HG03064 (cell line): ENCODE measurements at regions not wholly inside any gene's neighbourhood (a gene's known extent, or its start where the extent isn't known, plus 50 kb on each side); places are given as distances from the start of the nearest gene placed in this dataset.
"Not testable (repeated sequence)": the region's sequence is repeated elsewhere in the genome, so short reads cannot be mapped to it uniquely, and the experiment has no call there.

ENCODE experiments used
- ATAC-seq: cut with Tn5 transposase; IDR thresholded peaks from one replicate; pipeline ENCODE4 v1.9.1; 2021; ENCODE audit warnings: low read depth; ENCODE audit not compliant: unreplicated experiment

DNA sequence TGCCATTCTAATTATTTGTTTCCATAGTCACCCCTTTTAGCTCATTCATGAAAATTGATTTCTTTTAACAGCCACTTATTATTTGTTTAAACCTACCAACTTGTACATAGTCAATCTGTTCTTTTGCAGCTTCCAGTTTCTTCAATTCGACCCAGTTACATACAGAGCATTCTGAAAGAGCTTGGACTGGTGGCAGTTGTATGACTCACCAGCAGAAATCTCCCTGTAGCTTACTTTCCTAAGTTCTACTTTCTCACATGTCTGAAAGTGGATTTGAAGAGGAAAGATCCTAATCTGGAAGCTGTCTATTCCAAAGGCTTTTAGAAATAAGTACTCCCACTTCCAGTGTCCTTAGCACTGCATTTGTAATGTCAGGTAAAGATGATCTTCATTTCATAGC is 447.9 kb downstream of the HTR1B start:
- ATAC-seq, result no peak

DNA sequence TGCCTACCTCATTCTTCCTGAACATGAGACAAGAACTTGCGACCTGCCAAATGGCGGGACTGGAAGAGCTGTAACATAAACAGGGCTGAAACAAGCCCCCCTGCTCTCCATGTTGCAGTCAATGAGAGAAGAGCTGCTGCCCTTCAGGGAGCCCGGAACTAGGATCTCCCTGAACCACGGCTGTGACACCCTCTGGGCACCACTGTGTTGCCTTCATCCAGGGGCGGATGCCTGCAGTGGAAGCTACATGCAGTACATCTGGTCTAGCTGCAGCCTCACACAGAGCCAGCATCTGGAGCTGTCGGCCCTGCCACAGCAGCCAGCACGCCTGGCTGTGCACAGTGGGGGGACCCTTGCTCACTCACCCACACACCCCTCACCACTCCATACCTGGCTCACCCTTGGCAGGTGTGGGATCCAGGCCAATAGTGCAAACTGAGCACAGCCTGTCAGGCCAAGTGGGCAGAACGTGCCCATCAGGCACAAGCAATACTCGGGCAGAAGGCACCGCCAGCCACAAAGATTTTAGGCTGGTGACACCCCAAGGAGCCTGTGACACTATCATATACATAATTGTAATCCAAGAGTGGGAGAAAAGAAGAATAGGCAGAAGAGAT is 451.3 kb downstream of the HTR1B start:
- ATAC-seq, result no peak

DNA sequence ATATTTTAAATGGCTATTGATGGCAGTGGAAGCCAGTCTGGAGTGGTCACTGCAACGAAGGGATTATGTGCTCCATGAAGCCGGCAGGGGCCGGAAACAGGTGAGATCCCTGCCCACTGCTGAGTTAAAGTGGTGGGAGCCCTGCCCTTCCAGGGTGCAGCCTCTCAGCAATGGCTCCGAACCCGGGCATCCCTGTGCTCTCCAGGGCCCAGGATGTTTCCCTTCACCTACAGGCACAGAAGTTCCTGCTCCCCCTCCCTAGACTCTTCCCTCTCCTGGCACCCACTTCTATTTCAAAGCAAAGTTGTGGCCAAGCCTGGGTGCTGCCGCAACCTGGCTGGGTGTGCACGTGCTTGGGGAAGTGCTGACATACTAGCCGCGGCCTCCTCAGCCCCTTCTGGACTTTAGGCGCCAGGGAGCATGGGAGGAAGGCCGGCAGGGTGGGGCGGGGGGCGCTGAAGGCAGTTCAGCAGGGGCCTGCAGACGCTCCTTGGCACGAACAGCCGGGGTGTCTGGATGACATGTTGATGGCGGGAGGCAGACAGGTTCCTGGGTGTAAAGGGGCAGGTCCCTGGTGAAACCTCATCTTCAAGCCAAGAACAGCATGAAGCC is 452.3 kb downstream of the HTR1B start:
- ATAC-seq, result no peak

DNA sequence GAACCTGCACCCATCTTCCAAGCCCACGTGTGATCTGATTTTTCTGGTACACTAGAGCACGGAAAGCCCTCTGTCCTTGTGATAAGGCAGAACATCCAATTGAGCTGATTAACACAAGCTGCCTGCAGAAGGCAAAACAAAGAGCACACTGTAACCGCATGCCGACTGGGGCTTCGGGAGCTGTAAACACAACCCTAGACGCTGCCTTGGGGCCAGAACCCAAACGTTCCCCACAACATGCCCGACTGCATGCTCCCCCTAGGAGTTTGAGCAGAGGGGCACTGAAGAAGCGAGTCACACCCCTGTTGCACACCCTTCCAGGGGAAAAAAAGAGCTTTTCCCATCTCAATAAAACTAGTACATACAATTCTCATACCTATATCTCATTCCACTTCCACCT is 470.7 kb downstream of the HTR1B start:
- ATAC-seq, result no peak

DNA sequence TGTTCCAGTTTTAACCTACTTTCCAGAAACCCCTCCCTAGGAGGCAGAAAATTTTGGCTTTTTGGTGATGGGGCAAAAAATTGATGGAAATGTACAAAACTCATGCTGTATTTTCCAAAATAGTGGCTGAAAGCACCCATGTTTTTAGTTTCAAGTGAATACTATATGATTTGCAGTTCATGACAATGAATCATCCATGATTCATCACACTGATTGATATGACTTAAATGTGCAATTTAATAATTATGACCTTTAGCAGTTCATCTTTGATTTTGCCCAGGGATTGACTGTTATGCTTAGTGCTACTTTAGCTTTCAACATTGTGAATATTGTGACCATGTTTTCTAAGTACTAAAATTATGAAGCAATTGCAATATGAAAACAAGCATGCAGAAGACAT is 478.7 kb downstream of the HTR1B start:
- no peak for ATAC-seq

DNA sequence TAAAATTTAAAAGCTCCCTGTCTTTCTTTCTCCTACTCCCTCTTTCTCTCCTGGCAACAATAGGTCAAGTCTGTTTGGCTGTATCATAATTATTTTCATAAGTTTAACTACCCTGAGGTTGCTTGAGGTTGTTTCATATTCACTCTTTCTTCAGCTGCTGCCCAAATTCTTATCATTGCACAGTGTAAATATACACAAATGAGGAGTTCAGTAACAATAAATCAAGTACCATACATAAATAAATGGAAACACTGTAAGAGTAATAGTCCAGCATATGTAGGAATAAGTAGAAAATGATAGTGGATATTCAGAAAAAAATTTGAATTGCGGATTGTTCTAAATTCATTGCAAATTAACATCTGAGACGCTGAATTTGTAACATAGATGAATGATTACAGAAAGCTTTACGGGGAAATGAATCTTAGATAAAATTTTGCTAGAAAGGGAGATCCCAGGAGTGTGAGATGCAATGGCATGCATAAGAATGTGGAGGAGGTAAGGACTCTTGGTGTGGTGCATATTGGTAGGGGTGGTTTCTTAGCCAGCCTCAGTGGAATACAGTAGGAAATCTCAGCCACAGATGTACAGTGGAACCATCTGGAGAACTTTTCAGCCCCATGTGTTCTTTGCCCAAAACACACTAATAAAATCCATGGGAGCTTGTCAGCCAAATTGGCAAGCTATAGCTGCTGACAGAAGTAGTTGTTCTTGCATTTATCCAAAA is 480.7 kb downstream of the HTR1B start:
- no peak for ATAC-seq

DNA sequence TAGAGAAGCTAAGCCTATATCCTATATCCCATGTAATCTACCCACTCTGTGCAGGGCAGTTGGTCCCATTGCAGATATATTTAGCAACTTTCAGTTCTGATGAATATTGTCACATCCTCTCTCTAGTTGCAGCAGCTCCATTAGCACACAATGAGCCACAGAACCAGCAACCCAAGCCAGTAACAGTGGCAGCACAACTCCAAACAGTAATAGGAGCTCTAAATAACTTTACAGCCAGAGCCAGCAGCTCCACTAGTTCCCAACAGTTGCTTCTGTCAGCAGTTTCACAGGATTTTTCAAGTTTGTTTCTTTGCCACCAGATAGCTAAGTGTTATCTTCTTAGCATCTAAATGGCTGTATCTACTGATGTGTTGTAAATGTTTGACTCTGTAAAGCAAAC is 490.8 kb downstream of the HTR1B start:
- no peak for ATAC-seq

DNA sequence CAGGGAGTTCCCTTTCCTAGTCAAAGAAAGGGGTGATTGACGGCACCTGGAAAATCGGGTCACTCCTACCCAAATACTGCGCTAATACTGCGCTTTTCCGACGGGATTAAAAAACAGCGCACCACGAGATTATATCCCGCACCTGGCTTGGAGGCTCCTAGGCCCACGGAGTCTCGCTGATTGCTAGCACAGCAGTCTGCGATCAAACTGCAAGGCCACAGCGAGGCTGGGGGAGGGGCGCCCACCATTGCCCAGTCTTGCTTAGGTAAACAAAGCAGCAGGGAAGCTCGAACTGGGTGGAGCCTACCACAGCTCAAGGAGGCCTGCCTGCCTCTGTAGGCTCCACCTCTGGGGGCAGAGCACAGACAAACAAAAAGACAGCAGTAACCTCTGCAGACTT is 504.1 kb downstream of the HTR1B start:
- not testable (repeated sequence) for ATAC-seq

DNA sequence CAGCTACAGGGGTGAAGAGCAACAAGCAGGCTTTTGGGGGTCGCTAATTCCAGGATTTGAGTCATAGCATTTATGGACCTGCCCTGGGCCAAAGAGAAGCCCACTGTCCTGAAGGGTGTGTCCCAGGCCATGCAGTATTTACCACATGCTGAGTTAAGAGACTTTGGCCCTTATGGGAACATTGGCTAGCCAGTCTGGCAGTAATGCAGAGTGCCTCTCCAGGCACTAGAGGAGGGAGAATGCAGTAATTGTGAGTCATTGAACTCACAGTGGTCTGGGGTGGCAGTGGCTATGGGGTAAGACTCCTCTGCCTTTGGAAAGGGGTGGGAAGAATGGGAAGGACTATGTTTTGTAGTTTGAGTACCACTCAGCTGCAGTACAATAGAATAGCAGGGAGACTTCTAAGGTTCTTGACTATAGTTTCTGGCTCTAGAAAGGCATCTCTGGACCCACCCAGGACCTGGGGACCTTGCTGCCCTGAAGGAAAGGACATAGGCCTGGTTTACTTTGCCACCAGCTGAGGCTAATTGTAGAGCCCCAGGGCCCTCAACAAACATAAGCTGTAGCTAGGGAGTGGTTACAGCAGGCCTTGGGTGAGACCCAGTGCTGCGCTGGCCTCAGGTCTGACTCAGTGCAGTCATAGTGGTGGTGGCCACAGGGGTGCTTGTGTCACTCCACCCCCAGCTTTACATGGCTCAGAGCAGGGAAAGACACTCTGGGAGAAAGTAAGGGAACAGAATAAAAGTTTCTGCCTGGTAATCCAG is 520.9 kb downstream of the HTR1B start:
- no peak for ATAC-seq

DNA sequence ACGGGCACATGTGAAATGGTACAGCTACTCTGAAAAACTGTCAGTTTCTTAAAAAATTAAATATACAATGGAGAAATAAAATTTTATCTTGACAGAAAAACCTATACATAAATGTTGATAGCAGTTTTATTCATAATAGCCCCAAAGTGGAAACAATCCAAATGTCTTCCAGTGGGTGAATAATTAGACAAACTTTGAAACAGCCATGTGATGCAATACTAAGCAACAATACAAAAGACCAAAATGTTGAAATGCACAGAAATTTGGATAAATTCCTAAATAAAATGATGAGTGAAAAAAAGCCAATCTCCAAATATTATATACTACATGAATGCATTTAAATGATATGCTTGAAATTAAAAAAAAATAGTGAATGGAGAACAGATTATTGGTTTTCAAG is 523.1 kb downstream of the HTR1B start:
- no peak for ATAC-seq

DNA sequence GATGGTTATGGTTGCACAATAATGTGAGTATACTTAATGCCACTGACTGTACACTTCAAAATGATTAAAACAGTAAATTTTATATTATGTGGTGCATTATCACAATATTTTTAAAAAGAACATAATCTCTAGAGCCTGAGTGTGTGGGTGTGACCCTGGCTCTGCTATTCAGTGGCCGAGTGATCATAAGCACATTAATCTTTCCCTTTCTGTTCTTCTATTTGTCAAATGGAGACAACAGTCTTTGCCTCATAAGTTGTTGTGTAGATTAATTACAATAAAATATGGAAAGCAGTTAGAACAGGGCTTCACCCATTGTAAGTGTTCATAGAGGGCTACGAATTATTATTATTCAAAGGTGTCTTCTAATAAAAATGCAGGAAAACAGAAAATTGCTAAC is 548.6 kb downstream of the HTR1B start:
- ATAC-seq, result no peak

DNA sequence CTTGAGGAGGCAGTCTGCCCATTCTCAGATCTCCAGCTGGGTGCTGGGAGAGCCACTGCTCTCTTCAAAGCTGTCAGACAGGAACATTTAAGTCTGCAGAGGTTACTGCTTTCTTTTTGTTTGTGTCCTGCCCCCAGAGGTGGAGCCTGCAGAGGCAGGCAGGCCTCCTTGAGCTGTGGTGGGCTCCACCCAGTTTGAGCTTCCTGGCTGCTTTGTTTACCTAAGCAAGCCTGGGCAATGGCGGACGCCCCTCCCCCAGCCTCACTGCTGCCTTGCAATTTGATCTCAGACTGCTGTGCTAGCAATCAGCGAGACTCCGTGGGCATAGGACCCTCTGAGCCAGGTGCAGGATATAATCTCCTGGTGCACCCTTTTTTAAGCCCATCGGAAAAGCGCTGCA is 557.8 kb downstream of the HTR1B start:
- not testable (repeated sequence) for ATAC-seq

DNA sequence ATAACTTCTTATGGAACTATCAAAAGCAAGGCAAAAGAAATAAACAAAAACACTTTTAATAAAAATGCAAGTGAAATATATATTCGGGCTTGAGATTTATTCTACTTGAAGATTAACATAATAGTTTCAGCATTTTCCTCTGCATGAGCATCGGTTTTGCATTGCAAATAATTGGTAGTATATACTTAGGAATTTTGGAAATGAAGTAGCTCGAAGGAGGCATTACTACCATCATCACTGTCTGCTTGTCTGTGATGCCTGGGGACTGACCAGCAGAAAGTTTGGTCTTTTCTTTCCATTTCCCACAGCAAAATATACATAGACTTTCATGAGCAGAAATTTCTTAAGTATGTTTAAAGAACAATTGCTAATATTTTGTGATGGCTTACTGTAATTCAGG is 570.7 kb downstream of the HTR1B start:
- no peak for ATAC-seq

DNA sequence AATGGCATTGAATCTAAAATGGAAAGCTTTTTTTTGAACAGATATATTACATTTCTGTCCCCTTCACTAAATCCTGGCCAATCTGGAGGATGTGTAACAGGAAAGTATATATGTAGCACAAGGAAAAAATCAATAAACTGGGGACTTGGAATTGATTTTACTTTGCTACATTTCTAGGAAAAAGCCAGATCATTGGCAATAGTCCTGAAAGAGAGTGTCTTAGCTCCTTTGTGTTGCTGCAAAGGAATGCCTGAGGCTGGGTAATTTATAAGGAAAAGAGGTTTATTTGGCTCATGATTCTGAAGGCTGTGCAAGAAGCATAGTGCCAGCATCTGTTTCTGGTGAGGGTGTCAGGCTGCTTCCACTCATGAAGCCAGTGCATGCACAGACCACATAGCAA is 574.9 kb downstream of the HTR1B start:
- ATAC-seq, result no peak

DNA sequence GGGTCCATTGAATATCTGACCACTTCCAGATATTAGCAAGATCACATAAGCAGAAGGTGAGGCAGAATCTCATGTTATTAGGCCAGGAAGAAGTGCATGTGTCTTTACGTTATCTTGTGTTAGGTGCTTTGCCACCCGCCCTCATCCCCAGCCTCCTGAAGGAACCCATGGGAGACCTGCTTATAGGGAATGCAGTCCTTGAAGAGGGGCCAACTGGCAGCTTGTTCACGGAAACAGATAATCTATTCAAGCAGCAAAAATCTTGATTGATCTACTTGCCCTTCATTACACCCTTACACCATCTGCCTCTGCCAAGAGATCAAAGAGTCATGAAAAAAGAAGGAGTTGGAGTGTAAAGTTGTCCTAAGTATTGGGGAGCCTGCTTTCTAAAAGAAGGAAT is 576.4 kb downstream of the HTR1B start:
- no peak for ATAC-seq

DNA sequence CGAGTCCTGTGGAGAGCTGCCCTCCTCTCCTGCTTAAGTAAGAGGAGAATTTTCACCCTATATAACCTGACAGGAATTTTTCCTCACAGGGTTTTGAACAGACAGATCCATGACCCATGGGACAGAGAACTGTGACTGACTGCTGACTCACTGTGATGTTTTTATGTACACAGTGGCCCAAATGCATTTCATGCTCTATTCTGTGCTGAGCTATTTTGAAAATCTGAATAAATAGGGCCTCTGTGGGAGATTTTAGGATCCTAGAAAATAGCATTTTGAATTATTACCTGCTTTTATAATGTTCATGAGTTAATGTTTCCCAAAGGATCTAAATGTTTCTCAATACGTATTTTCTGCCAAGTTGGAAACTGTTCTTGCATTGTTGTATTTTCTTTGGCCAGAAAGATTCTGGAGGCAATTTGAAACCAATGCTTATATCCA is 577.4 kb downstream of the HTR1B start:
- ATAC-seq, result no peak

DNA sequence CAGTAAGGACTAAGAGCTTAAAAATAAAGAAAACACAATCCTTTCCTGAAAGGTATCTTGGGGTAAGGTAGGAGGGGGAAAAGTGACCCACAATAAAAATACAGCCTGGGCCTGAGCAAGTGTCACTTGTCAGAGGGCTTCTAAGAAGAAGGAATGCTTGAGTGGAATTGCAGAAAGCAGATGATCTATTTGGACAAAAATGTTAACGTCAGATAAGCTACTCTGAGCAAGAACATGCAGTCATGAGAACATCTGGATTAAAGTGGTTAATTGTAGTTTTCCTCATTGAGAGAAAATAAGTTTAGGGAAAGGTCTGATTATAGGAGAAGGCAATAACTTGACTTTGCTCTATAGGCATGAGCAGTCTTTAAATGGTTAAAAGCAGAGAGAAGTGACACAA is 581.9 kb downstream of the HTR1B start:
- no peak for ATAC-seq

DNA sequence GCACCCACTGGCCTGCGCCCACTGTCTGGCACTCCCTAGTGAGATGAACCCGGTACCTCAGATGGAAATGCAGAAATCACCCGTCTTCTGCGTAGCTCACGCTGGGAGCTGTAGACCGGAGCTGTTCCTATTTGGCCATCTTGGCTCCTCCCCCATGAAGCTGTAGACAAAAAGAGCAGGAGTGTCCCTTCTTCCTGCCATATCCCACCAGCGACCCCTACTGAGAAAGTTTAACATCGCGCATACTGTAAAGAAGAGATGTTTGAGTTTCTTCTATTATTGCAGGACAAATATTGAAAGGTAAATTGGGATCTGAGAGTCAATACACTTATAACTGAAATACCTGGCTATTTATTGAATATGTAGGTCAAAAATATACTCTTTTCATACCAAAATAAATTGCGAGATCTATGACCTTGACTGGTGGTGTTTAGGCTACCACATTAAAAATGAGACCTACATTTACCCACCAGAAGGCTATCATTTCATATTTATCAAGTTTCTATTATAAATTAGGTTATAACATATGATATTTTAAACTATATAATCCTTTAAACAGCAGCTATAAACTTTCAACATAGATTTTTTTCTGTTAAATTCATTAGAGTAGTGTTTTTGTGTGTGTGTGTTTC is 586.3 kb downstream of the HTR1B start:
- no peak for ATAC-seq

DNA sequence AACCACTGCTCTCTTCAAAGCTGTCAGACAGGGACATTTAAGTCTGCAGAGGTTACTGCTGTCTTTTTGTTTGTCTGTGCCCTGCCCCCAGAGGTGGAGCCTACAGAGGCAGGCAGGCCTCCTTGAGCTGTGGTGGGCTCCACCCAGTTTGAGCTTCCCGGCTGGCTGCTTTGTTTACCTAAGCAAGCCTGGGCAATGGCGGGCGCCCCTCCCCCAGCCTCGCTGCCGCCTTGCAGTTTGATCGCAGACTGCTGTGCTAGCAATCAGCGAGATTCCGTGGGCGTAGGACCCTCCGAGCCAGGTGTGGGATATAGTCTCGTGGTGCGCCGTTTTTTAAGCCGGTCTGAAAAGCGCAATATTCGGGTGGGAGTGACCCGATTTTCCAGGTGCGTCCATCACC is 586.9 kb downstream of the HTR1B start:
- not testable (repeated sequence) for ATAC-seq

DNA sequence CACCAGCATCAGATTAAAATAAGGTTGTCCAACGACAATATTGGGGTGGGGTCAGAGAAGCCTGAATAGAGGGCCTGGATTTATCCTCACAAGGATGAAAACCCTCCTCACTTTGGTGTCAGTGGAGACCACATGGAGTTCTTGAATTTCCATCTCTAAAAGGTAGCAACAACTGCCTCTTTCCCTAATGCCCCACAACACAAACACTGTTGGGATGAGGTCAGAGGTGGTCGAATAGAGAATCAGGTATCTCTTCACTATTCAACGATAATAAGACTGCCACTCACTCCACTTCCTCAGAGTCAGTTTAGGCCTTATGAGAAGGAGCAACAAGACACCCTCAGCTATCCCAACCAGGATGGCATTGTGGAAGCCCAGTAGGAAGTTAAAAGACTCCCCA is 596.1 kb downstream of the HTR1B start:
- ATAC-seq, result no peak
